HepG2 (cell line): ENCODE measurements at regions not wholly inside any gene's neighbourhood (a gene's known extent, or its start where the extent isn't known, plus 50 kb on each side); places are given as distances from the start of the nearest gene placed in this dataset.

ENCODE experiments used
- ATAC-seq: fragments of 200-7000 bp; cut with Tn5 transposase; 3 replicates; pipeline ENCODE4 v1.9.1; 2020; ENCODE audit warnings: mild to moderate bottlenecking, moderate library complexity
- BruUV-seq: library from RNA; stranded (reverse); fragments of 400-500 nt; replicated peaks from 2 replicates; lab custom pipeline; 2021; lab: Mats Ljungman, UMichigan
- CTCF ChIA-PET: fragments of 300-600 bp; formaldehyde crosslinking; extraction: SDS; loops from one replicate; lab custom pipeline; 2021; ENCODE audit warnings: low total read pairs, inconsistent platforms, low intra/inter-chr PET ratio; lab: Yijun Ruan, JAX
- POLR2A ChIA-PET: fragments of 350-600 bp; sonication (Branson Sonifier 250); formaldehyde crosslinking; loops from one replicate; lab custom pipeline; 2020; ENCODE audit warnings: antibody characterized with exemption, inconsistent platforms; lab: Yijun Ruan, JAX
- DNase-seq: peaks from one replicate; pipeline ENCODE4 v3.0.0-alpha.2; 2015; ENCODE audit warnings: low spot score
- FAIRE-seq: peaks from 3 replicates; lab custom pipeline; 2011; peaks lifted over from hg19 to GRCh38; lab: Jason Lieb, UNC
- H2AFZ ChIP-seq: one replicate; pipeline ENCODE4 v1.6.1; 2011; ENCODE audit warnings: low read length, inconsistent platforms
- H3K27ac ChIP-seq: fragments of 300-600 bp; 3 replicates; pipeline ENCODE4 v1.8.0; 2011; ENCODE audit warnings: mixed run types, mild to moderate bottlenecking, mixed read lengths, low read length, inconsistent platforms; ENCODE audit not compliant: insufficient read depth; ENCODE audit errors: extremely low read length
- H3K27me3 ChIP-seq, 2 experiments: fragments of 200-600 bp in 1 of 2; 2 replicates in 1 of 2; 3 replicates in 1 of 2; pipeline versions ENCODE4 v1.6.0 to v1.8.0; 2011; ENCODE audit warnings: low read length in 2 of 2, mild to moderate bottlenecking in 2 of 2, moderate library complexity in 2 of 2, inconsistent platforms in 1 of 2; ENCODE audit not compliant: insufficient read depth in 2 of 2, control insufficient read depth in 1 of 2
- H3K36me3 ChIP-seq, 2 experiments: fragments of 200-600 bp in 1 of 2; replicated peaks in 1 of 2; 2 replicates in 1 of 2; 3 replicates in 1 of 2; pipeline versions ENCODE4 v1.5.1 to v1.8.0; 2011; ENCODE audit warnings: low read length in 2 of 2, inconsistent platforms in 1 of 2; ENCODE audit not compliant: insufficient read depth in 2 of 2, control insufficient read depth in 1 of 2
- H3K4me1 ChIP-seq: 2 replicates; pipeline ENCODE4 v1.5.1; 2012; ENCODE audit warnings: low read length, inconsistent platforms; ENCODE audit not compliant: insufficient read depth
- H3K4me2 ChIP-seq: 2 replicates; pipeline ENCODE4 v1.6.0; 2011; ENCODE audit warnings: low read depth, low read length, inconsistent platforms
- H3K4me3 ChIP-seq, 3 experiments: fragments of 200-600 bp in 1 of 3; sonication (generic), shearing (Covaris generic) in 1 of 3; replicated peaks in 1 of 3; 2 replicates each; pipeline ENCODE4 v1.5.1; 2011 to 2016; ENCODE audit warnings: low read length in 3 of 3, inconsistent platforms in 2 of 3, low read depth in 2 of 3, mild to moderate bottlenecking in 2 of 3, control low read depth in 1 of 3, mixed read lengths in 1 of 3; ENCODE audit not compliant: insufficient read depth in 1 of 3
- H3K79me2 ChIP-seq: one replicate; pipeline ENCODE4 v1.6.1; 2011; ENCODE audit warnings: low read length, inconsistent platforms; ENCODE audit not compliant: insufficient read depth
- H3K9ac ChIP-seq: 2 replicates; pipeline ENCODE4 v1.6.0; 2011; ENCODE audit warnings: mild to moderate bottlenecking, low read depth, low read length, inconsistent platforms; ENCODE audit not compliant: insufficient read depth
- H3K9me3 ChIP-seq: 2 replicates; pipeline ENCODE4 v1.5.1; 2012; ENCODE audit warnings: mild to moderate bottlenecking, low read length
- H4K20me1 ChIP-seq: 2 replicates; pipeline ENCODE4 v1.6.0; 2011; ENCODE audit warnings: inconsistent platforms, mild to moderate bottlenecking, low read length, moderate library complexity; ENCODE audit not compliant: insufficient read depth
- ISL2 ChIP-seq: sonication (generic); formaldehyde crosslinking; IDR thresholded peaks from 2 replicates; pipeline ENCODE4 v1.5.0; 2020; ENCODE audit warnings: missing genetic modification reagents
- MXD4 ChIP-seq: IDR thresholded peaks from 2 replicates; pipeline ENCODE4 v1.6.1; 2016; ENCODE audit warnings: mild to moderate bottlenecking, missing biosample characterization, missing genetic modification reagents
- RFX5 ChIP-seq: IDR thresholded peaks from 2 replicates; pipeline ENCODE4 v1.6.1; 2011; ENCODE audit warnings: low read depth, low read length, improper control_type of control experiment
- SMAD9 ChIP-seq: sonication (generic); formaldehyde crosslinking; IDR thresholded peaks from 2 replicates; pipeline ENCODE4 v1.5.1; 2020; ENCODE audit warnings: mild to moderate bottlenecking, missing genetic modification reagents
- TCF12 ChIP-seq, 2 experiments: fragments of 450-650 bp in 1 of 2; sonication (generic) in 1 of 2; formaldehyde crosslinking in 1 of 2; IDR thresholded peaks; 2 replicates each; pipeline versions ENCODE4 v1.6.1 to v1.8.0; 2017 to 2022; ENCODE audit warnings: antibody characterized with exemption in 1 of 2, mild to moderate bottlenecking in 1 of 2, missing genetic modification reagents in 1 of 2, moderate library complexity in 1 of 2
- ZIK1 ChIP-seq: sonication (generic); formaldehyde crosslinking; IDR thresholded peaks from 2 replicates; pipeline ENCODE4 v1.5.0; 2020; ENCODE audit warnings: mild to moderate bottlenecking, low read depth, missing genetic modification reagents, borderline replicate concordance
- ZNF33A ChIP-seq: sonication (generic); formaldehyde crosslinking; IDR thresholded peaks from 2 replicates; pipeline ENCODE4 v1.5.1; 2020; ENCODE audit warnings: missing genetic modification reagents, mild to moderate bottlenecking, moderate library complexity, borderline replicate concordance
- ZNF33B ChIP-seq: sonication (generic); formaldehyde crosslinking; IDR thresholded peaks from 2 replicates; pipeline ENCODE4 v1.5.1; 2020; ENCODE audit warnings: mild to moderate bottlenecking, missing genetic modification reagents
- ZNF354B ChIP-seq: sonication (generic); formaldehyde crosslinking; IDR thresholded peaks from 2 replicates; pipeline ENCODE4 v1.8.0; 2022; ENCODE audit warnings: mild to moderate bottlenecking, missing genetic modification reagents
- ZNF646 ChIP-seq: sonication (generic); formaldehyde crosslinking; IDR thresholded peaks from 2 replicates; pipeline ENCODE4 v1.9.0; 2021; ENCODE audit warnings: mild to moderate bottlenecking, missing genetic modification reagents
- ZNF879 ChIP-seq: sonication (generic); formaldehyde crosslinking; IDR thresholded peaks from 2 replicates; pipeline ENCODE4 v1.8.1; 2023; ENCODE audit warnings: missing genetic modification reagents
- ZSCAN5A ChIP-seq: sonication (generic); formaldehyde crosslinking; IDR thresholded peaks from 2 replicates; pipeline ENCODE4 v1.8.0; 2022; ENCODE audit warnings: mild to moderate bottlenecking, missing genetic modification reagents, borderline replicate concordance
- WGBS: methylation state at CpG from one replicate; pipeline ENCODE4 v1.1.6; 2017; ENCODE audit warnings: low lambda C conversion rate; 5-methylcytosine and 5-hydroxymethylcytosine counted together
- in situ Hi-C: cut with HindIII; loops from 2 replicates; pipeline ENCODE4 v1.10.0; 2017; ENCODE audit warnings: low pct_unique_long_range_greater_than_20kb; ENCODE audit not compliant: extremely low pct_ligation_motif_present
- intact Hi-C: fragments of 100-400 bp; cut with micrococcal nuclease; formaldehyde crosslinking; loops from one replicate; pipeline ENCODE4 v1.10.0; 2022; ENCODE audit not compliant: unreplicated experiment

- Histone ChIP-seq H3K36me3 (no peaks in the 10 kb centered on the region), H3K27ac (no peak overlapping the region), H3K9me3 (no peaks in the 10 kb centered on the region), H3K4me2 (no peak overlapping the region), H4K20me1 (no peaks in the 10 kb centered on the region), H3K9ac (no peak overlapping the region), H3K4me1 (no peaks in the 10 kb centered on the region), H3K79me2 (no peaks in the 10 kb centered on the region), H3K27me3 (peaks cover 21 to 73% of the 10 kb centered on the region in 2 experiments; a peak in 4 of 5 replicates), H2AFZ (no peak overlapping the region), H3K4me3 (no peak overlapping the region)
- no peak for FAIRE-seq
- WGBS: 12% methylated on average over 7 of the region's 14 CpGs
- BruUV-seq: no TSS peak
- in situ Hi-C loops (no loop called here), intact Hi-C loops (no loop called here)
- ATAC-seq: no peak
- ChIA-PET CTCF (no interaction called here), POLR2A (no interaction called here)
- TF ChIP-seq SMAD9 (no peak), ZNF354B (CRISPR knock-in tag) (no peak), ZNF879 (CRISPR knock-in tag) (no peak), MXD4 (no peak), ZNF33A (CRISPR knock-in tag) (no peak), ZIK1 (CRISPR knock-in tag) (no peak), ZSCAN5A (CRISPR knock-in tag) (no peak), RFX5 (no peak)
- DNase-seq: no peak
Observed at GRCh38 chr2:239753401-239753837, 271.7 kb downstream of the NDUFA10 start.

- Histone ChIP-seq H3K4me3 (no peak overlapping the region), H2AFZ (no peak overlapping the region), H3K4me1 (no peaks in the 10 kb centered on the region), H3K4me2 (no peak overlapping the region), H3K9me3 (no peaks in the 10 kb centered on the region), H3K36me3 (no peaks in the 10 kb centered on the region), H3K79me2 (no peaks in the 10 kb centered on the region), H3K9ac (no peak overlapping the region), H4K20me1 (no peaks in the 10 kb centered on the region; the same call in 1 of the 2 replicates), H3K27ac (no peak overlapping the region), H3K27me3 (peaks cover 23 to 73% of the 10 kb centered on the region in 2 experiments; a peak in 4 of 5 replicates)
- FAIRE-seq: no peak
- 18% methylated on average over 13 of the region's 13 CpGs for WGBS
- no peak for DNase-seq
- in situ Hi-C loops (no loop called here), intact Hi-C loops (no loop called here)
- POLR2A ChIA-PET: no interaction called here
- BruUV-seq: no TSS peak
- no peak for ATAC-seq
- CTCF ChIA-PET: no interaction called here
- TF ChIP-seq TCF12 (IDR thresholded peaks at IDR 0.05): no peak
- no peak for TF ChIP-seq TCF12 (CRISPR knock-in tag; IDR thresholded peaks at IDR 0.05)
- no peak for TF ChIP-seq ZNF33B
- TF ChIP-seq ISL2: no peak
- no peak for TF ChIP-seq ZNF646 (CRISPR knock-in tag)
Observed at GRCh38 chr2:239752951-239753350, 272.2 kb downstream of the NDUFA10 start.
